Loucy (cell line): ENCODE measurements at regions not wholly inside any gene's neighbourhood (a gene's known extent, or its start where the extent isn't known, plus 50 kb on each side); places are given as distances from the start of the nearest gene placed in this dataset.

Experiments
- H2AFZ ChIP-seq: fragments of 200-600 bp; sonication (generic); 2 replicates; pipeline ENCODE4 v1.6.0; 2016; ENCODE audit warnings: antibody characterized with exemption, mild to moderate bottlenecking, low read length, moderate library complexity
- H3F3A ChIP-seq: fragments of 200-600 bp; 2 replicates; pipeline ENCODE4 v1.6.0; 2016; ENCODE audit warnings: antibody characterized with exemption, low read depth, mild to moderate bottlenecking
- H3K27me3 ChIP-seq: fragments of 200-600 bp; sonication (generic); 2 replicates; pipeline ENCODE4 v1.6.1; 2014; ENCODE audit warnings: low read length, mild to moderate bottlenecking; ENCODE audit not compliant: insufficient read depth, poor library complexity, severe bottlenecking
- H3K36me3 ChIP-seq: fragments of 200-600 bp; sonication (generic); 2 replicates; pipeline ENCODE4 v1.6.1; 2016; ENCODE audit warnings: low read length; ENCODE audit not compliant: insufficient read depth
- H3K4me1 ChIP-seq: fragments of 200-600 bp; sonication (generic); 2 replicates; pipeline ENCODE4 v1.5.1; 2014; ENCODE audit warnings: low read length, mild to moderate bottlenecking; ENCODE audit not compliant: insufficient read depth, poor library complexity, severe bottlenecking
- H3K4me2 ChIP-seq: fragments of 200-600 bp; sonication (generic); 2 replicates; pipeline ENCODE4 v1.6.0; 2014; ENCODE audit warnings: antibody characterized with exemption, low read length, low read depth, mild to moderate bottlenecking; ENCODE audit not compliant: poor library complexity, severe bottlenecking
- H3K4me3 ChIP-seq: fragments of 200-600 bp; sonication (generic); 2 replicates; pipeline ENCODE4 v1.5.1; 2014; ENCODE audit warnings: low read length, mild to moderate bottlenecking, mixed read lengths; ENCODE audit not compliant: poor library complexity, severe bottlenecking
- H3K79me2 ChIP-seq: fragments of 200-600 bp; sonication (generic); 2 replicates; pipeline ENCODE4 v1.6.1; 2014; ENCODE audit warnings: low read length; ENCODE audit not compliant: insufficient read depth
- H3K9ac ChIP-seq: fragments of 200-600 bp; sonication (generic); 2 replicates; pipeline ENCODE4 v1.6.0; 2014; ENCODE audit warnings: mild to moderate bottlenecking, low read depth, low read length, moderate library complexity; ENCODE audit not compliant: poor library complexity, severe bottlenecking
- H3K9me2 ChIP-seq: fragments of 200-600 bp; sonication (generic); replicated peaks from 2 replicates; pipeline ENCODE4 v1.6.1; 2016; ENCODE audit warnings: low read depth, low read length, mixed read lengths
- H3K9me3 ChIP-seq: fragments of 200-600 bp; sonication (generic); 2 replicates; pipeline ENCODE4 v1.6.1; 2014; ENCODE audit warnings: mild to moderate bottlenecking, antibody characterized with exemption, low read length, low read depth; ENCODE audit not compliant: insufficient read depth
- H4K20me1 ChIP-seq: fragments of 200-600 bp; sonication (generic); 2 replicates; pipeline ENCODE4 v1.6.0; 2014; ENCODE audit warnings: antibody characterized with exemption, low read length, mild to moderate bottlenecking; ENCODE audit not compliant: insufficient read depth, poor library complexity, severe bottlenecking
- EZH2phosphoT487 ChIP-seq: fragments of 200-600 bp; IDR thresholded peaks from 2 replicates; pipeline ENCODE4 v1.6.1; 2018; ENCODE audit warnings: antibody characterized with exemption, mild to moderate bottlenecking, moderate library complexity, borderline replicate concordance
- TF ChIP-seq, protein P1 (sequence below): fragments of 200-600 bp; sonication (generic); conservative IDR thresholded peaks from 2 replicates; pipeline ENCODE4 v1.5.1; 2014; ENCODE audit warnings: mild to moderate bottlenecking, antibody characterized with exemption, low read length

DNA sequence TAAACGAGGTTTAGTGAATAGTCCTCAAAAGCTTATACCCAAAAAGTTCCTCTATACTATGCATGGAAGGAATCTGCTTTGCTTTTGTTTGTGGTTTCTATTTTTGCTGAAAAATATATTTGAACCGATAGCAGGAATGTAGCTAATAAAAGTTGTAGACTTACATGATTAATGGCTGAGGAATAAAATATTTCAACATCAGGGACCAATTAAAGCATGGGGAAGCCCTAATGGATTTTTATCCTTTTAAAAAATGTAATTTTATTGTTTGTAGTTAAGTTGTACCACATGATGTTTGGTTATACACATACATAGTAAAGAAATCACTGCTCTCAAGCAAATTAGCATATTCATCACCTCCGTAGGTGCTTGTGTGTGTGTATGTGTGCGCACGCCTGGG is 295.3 kb upstream of the CNTN5 start:
- Histone ChIP-seq H2AFZ (no peak overlapping the region), H3F3A (no peaks in the 10 kb centered on the region), H3K79me2 (no peaks in the 10 kb centered on the region), H3K9ac (no peak overlapping the region), H3K4me2 (no peak overlapping the region), H3K36me3 (no peaks in the 10 kb centered on the region), H3K9me2 (no peaks in the 10 kb centered on the region), H3K9me3 (no peaks in the 10 kb centered on the region; the same call in 1 of the 2 replicates), H3K27me3 (no peaks in the 10 kb centered on the region), H4K20me1 (no peaks in the 10 kb centered on the region), H3K4me3 (no peak overlapping the region), H3K4me1 (no peaks in the 10 kb centered on the region)
- TF ChIP-seq, protein P1, sequence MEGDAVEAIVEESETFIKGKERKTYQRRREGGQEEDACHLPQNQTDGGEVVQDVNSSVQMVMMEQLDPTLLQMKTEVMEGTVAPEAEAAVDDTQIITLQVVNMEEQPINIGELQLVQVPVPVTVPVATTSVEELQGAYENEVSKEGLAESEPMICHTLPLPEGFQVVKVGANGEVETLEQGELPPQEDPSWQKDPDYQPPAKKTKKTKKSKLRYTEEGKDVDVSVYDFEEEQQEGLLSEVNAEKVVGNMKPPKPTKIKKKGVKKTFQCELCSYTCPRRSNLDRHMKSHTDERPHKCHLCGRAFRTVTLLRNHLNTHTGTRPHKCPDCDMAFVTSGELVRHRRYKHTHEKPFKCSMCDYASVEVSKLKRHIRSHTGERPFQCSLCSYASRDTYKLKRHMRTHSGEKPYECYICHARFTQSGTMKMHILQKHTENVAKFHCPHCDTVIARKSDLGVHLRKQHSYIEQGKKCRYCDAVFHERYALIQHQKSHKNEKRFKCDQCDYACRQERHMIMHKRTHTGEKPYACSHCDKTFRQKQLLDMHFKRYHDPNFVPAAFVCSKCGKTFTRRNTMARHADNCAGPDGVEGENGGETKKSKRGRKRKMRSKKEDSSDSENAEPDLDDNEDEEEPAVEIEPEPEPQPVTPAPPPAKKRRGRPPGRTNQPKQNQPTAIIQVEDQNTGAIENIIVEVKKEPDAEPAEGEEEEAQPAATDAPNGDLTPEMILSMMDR, result no peak
- no peak for TF ChIP-seq EZH2phosphoT487

DNA sequence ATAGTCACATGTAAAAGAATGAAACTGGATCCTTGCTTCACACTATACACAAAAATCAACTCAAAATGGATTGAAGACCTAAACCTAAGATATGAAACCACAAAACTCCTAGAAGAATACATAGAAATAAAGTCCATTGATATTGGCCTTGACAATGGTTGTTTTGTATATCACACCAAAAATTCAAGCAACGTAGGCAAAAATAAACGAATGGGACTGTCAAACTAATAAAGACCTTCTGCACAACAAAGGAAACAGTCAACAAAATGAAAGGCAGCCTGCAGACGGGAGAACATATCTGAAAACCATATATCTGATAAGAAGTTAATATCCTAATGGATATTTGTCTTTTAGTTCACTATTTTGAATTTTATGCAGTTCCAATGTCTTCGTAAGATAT is 292.3 kb upstream of the CNTN5 start:
- Histone ChIP-seq H3K36me3 (no peaks in the 10 kb centered on the region), H3K27me3 (no peaks in the 10 kb centered on the region), H4K20me1 (no peaks in the 10 kb centered on the region), H3K4me3 (no peak overlapping the region), H3K9ac (no peak overlapping the region), H3K9me2 (no peaks in the 10 kb centered on the region), H3K79me2 (no peaks in the 10 kb centered on the region), H3F3A (no peaks in the 10 kb centered on the region), H3K9me3 (no peaks in the 10 kb centered on the region; the same call in 1 of the 2 replicates), H2AFZ (no peak overlapping the region), H3K4me1 (no peaks in the 10 kb centered on the region), H3K4me2 (no peak overlapping the region)
- no peak for TF ChIP-seq EZH2phosphoT487
- TF ChIP-seq, protein P1, result no peak

DNA sequence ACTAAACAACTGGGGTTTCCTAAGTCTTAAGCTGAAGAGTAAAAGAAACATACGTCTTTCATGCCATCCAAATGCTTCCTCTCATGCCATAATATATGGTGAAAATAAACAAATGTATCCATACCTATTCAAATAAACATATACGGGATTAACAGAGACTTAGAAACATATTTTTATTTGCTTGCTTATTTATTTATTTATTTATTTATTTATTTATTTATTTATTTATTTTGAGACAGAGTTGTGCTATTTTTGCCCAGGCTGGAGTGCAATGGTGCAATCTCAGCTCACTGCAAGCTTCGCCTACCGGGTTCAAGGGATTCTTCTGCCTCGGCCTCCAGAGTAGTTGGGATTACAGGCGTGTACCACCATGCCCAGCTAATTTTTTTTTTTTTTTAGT is 291.6 kb upstream of the CNTN5 start:
- H3K4me2 ChIP-seq, result no peak overlapping the region
- H2AFZ ChIP-seq, result no peak overlapping the region
- no peak for TF ChIP-seq EZH2phosphoT487
- TF ChIP-seq, protein P1, result no peak

More for the DNA sequence above, 291.6 kb upstream of the CNTN5 start:
- Histone ChIP-seq H3K4me3 (no peak overlapping the region), H3F3A (no peaks in the 10 kb centered on the region), H3K9ac (no peak overlapping the region), H3K36me3 (no peaks in the 10 kb centered on the region), H3K9me2 (no peaks in the 10 kb centered on the region), H3K79me2 (no peaks in the 10 kb centered on the region), H3K27me3 (no peaks in the 10 kb centered on the region), H3K4me1 (no peaks in the 10 kb centered on the region), H3K9me3 (no peaks in the 10 kb centered on the region; the same call in 1 of the 2 replicates), H4K20me1 (no peaks in the 10 kb centered on the region)
